ENCODE measurements at regions not wholly inside any gene's neighbourhood (a gene's known extent, or its start where the extent isn't known, plus 50 kb on each side); places are given as distances from the start of the nearest gene placed in this dataset.

GRCh38 chr13:72540881-72541280, 186.5 kb downstream of the MZT1 start:
- H3K4me3 ChIP-seq (ENCODE audit: control insufficient read depth, low read depth, low read length) = no peak overlapping the region
- no peak for DNase-seq (ENCODE audit: low read depth)
- TF ChIP-seq CTCF (IDR thresholded peaks at IDR 0.05; ENCODE audit: control insufficient read depth, insufficient read depth, low read depth, low read length, missing control alignments) = no peak

- TF ChIP-seq CTCF (IDR thresholded peaks at IDR 0.05; ENCODE audit: control insufficient read depth, insufficient read depth, low read depth, low read length, missing control alignments) = no peak
- H3K4me3 ChIP-seq (ENCODE audit: control insufficient read depth, low read depth, low read length) = no peak overlapping the region
- DNase-seq (ENCODE audit: low read depth) = no peak
These were observed 187.5 kb downstream of the MZT1 start for GRCh38 chr13:72539925-72540324.

- DNase-seq (ENCODE audit: low read depth) = no peak
- no peak for TF ChIP-seq CTCF (IDR thresholded peaks at IDR 0.05; ENCODE audit: control insufficient read depth, insufficient read depth, low read depth, low read length, missing control alignments)
- H3K4me3 ChIP-seq (ENCODE audit: control insufficient read depth, low read depth, low read length) = no peak overlapping the region
These were observed 189.6 kb downstream of the MZT1 start for GRCh38 chr13:72537782-72538181.

- TF ChIP-seq CTCF (IDR thresholded peaks at IDR 0.05; ENCODE audit: control insufficient read depth, insufficient read depth, low read depth, low read length, missing control alignments) = no peak
- no peak for DNase-seq (ENCODE audit: low read depth)
- no peak overlapping the region for H3K4me3 ChIP-seq (ENCODE audit: control insufficient read depth, low read depth, low read length)
These were observed 190.0 kb downstream of the MZT1 start for GRCh38 chr13:72537395-72537780.

GRCh38 chr13:72536714-72537394, 190.6 kb downstream of the MZT1 start:
- H3K4me3 ChIP-seq (ENCODE audit: control insufficient read depth, low read depth, low read length) = no peak overlapping the region
- no peak for DNase-seq (ENCODE audit: low read depth)
- no peak for TF ChIP-seq CTCF (IDR thresholded peaks at IDR 0.05; ENCODE audit: control insufficient read depth, insufficient read depth, low read depth, low read length, missing control alignments)

GRCh38 chr13:72534951-72535640, 192.3 kb downstream of the MZT1 start:
- H3K4me3 ChIP-seq (ENCODE audit: control insufficient read depth, low read depth, low read length) = no peak overlapping the region
- TF ChIP-seq CTCF (IDR thresholded peaks at IDR 0.05; ENCODE audit: control insufficient read depth, insufficient read depth, low read depth, low read length, missing control alignments) = no peak
- no peak for DNase-seq (ENCODE audit: low read depth)

All from AG09309 (cell line).